Pancreas (tissue), 10 donors: ENCODE measurements at regions not wholly inside any gene's neighbourhood (a gene's known extent, or its start where the extent isn't known, plus 50 kb on each side); places are given as distances from the start of the nearest gene placed in this dataset.

Experiments
- ATAC-seq, 4 donors: fragments of 200-7000 bp; cut with Tn5 transposase; one replicate each; pipeline versions ENCODE4 v1.8.0 to v1.9.1; 2020; ENCODE audit warnings: mild to moderate bottlenecking in 4 of 4, moderate library complexity in 4 of 4
- DNase-seq, 6 donors: peaks; one replicate each; pipeline ENCODE4 v3.0.0-alpha.2; 2020
- FAIRE-seq: peaks from 2 replicates; lab custom pipeline; 2012; peaks lifted over from hg19 to GRCh38; lab: Jason Lieb, UNC
- H3K27ac ChIP-seq, 4 donors: fragments of 200-600 bp; sonication (generic); 1 replicate in 3 of 4; 2 replicates in 1 of 4; pipeline versions ENCODE4 v1.5.0 to v1.8.0; 2020
- H3K27me3 ChIP-seq, 4 donors: fragments of 200-600 bp; one replicate each; pipeline ENCODE4 v1.8.0; 2021
- H3K36me3 ChIP-seq, 3 donors: fragments of 200-600 bp; sonication (generic) in 1 of 3; one replicate each; pipeline versions ENCODE4 v1.5.0 to v1.8.0; 2020 to 2021
- H3K4me1 ChIP-seq, 3 donors: fragments of 200-600 bp; one replicate each; pipeline ENCODE4 v1.8.0; 2021
- H3K4me3 ChIP-seq, 4 donors: fragments of 200-600 bp; sonication (generic) in 2 of 4; one replicate each; pipeline versions ENCODE4 v1.5.0 to v1.8.0; 2020 to 2021
- H3K9me3 ChIP-seq, 4 donors: fragments of 200-600 bp; one replicate each; pipeline ENCODE4 v1.8.0; 2021
- CTCF ChIP-seq, 4 donors: fragments of 200-600 bp; sonication (generic) in 3 of 4; IDR thresholded peaks; one replicate each; pipeline versions ENCODE4 v1.5.0 to v1.8.0; 2021; ENCODE audit warnings: antibody characterized with exemption in 4 of 4
- WGBS, 2 donors: extraction: QIAGEN DNeasy Blood & Tissue Kit; methylation state at CpG; one replicate each; pipeline ENCODE4 v1.1.7; 2013; 5-methylcytosine and 5-hydroxymethylcytosine counted together
- intact Hi-C, 3 donors: fragments of 100-400 bp; cut with DNase I; formaldehyde crosslinking; loops; one replicate each; pipeline versions ENCODE4 v1.11.1 to v1.14.2; 2022
- donor health status: healthy with polysubstance abuse.
- donor health status: DM: no; HTN: no; CAD: no; lungs with moderate emphysema.
- donor health status: DM: no; HTN: no; CAD: no.
- donor health status: control.
- donor health status: control.
- donor health status: Bipolar disorder and iron deficiency.
- donor health status: DM: yes; HTN: yes; CAD: no.
- donor health status: DM: no; HTN: no; CAD: no.
- donor health status: DM: no; HTN: no; CAD: no.
- donor health status: DM: yes; HTN: yes; CAD: no.

GRCh38 chr10:29734640-29734961 lies 99.8 kb upstream of the SVIL start:
- H3K4me1 ChIP-seq = peaks cover 0 to 12% (median 0%) of the 10 kb centered on the region in 3 donors
- H3K4me3 ChIP-seq = peak overlapping the region; percentile 78 to 92 (median 82)
- FAIRE-seq (no peak), ATAC-seq (no peak), DNase-seq (no peak)
- WGBS, 2 donors = 6 to 21% methylated on average over 10 of the region's 10 CpGs
- no peaks in the 10 kb centered on the region for H3K9me3 ChIP-seq
- no peaks in the 10 kb centered on the region for H3K27me3 ChIP-seq
- TF ChIP-seq CTCF (IDR thresholded peaks at IDR 0.05) = no peak
- H3K27ac ChIP-seq = peak overlapping the region; percentile 86 to 96 (median 96)
- intact Hi-C loops = loop anchor here in 1 of 3 donors (10.0 kb wide), 1 partner anchor 110 kb away; no protein-coding TSS in a partner anchor
- H3K36me3 ChIP-seq = no peaks in the 10 kb centered on the region

DNA sequence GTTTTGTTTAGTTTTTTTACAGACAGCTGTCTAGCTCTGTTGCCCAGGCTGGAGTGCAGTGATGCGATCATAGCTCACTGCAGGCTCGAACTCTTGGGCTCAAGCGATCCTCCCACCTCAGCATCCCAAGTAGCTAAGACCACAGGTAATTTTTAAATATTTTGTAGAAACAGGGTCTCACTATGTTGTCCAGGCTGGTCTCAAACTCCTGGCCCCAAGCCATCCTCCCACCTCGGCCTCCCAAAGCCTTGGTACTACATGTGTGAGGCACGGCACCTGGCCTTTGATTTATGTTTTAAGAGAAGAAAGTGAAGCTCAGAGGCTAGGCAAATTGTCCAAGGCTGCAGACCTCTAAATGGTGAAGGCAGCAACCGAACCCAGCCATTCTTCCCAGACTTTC lies 98.6 kb upstream of the SVIL start:
- DNase-seq (no peak), ATAC-seq (no peak), FAIRE-seq (no peak)
- intact Hi-C loops = loop anchor here in 1 of 3 donors (10.0 kb wide), 1 partner anchor 111 kb away; no protein-coding TSS in a partner anchor
- H3K9me3 ChIP-seq = no peaks in the 10 kb centered on the region
- H3K36me3 ChIP-seq = no peaks in the 10 kb centered on the region
- WGBS, 2 donors = 71 to 75% methylated on average over 6 of the region's 6 CpGs
- peaks cover 0 to 12% (median 0%) of the 10 kb centered on the region in 3 donors for H3K4me1 ChIP-seq
- no peaks in the 10 kb centered on the region for H3K27me3 ChIP-seq
- no peak for TF ChIP-seq CTCF (IDR thresholded peaks at IDR 0.05)
- no peak overlapping the region for H3K27ac ChIP-seq
- H3K4me3 ChIP-seq = no peak overlapping the region

DNA sequence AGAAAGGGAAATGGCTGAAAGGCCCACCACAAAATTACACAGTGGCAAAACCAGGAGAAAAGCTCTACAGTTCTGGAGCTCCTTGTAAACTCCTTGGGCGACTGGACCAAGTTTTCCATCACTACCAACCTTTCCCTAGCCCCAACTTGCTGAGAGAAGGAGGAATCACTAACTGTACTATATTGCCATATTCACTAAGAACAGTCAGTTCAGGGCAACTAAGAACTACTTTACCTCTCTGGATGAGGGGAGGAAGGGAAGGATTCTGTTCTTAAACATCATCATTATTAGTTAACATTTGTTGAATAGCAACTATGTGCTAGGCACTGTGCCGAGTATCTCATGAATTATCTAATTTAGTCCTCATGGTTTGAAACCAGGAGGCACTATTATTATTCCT lies 98.1 kb upstream of the SVIL start:
- Histone ChIP-seq H3K36me3 (no peaks in the 10 kb centered on the region), H3K27ac (no peak overlapping the region), H3K27me3 (no peaks in the 10 kb centered on the region), H3K4me1 (peaks cover 0 to 12% (median 0%) of the 10 kb centered on the region in 3 donors), H3K4me3 (no peak overlapping the region), H3K9me3 (no peaks in the 10 kb centered on the region)
- TF ChIP-seq CTCF (IDR thresholded peaks at IDR 0.05) = no peak
- ATAC-seq (no peak), FAIRE-seq (no peak), DNase-seq (no peak)
- 87 to 92% methylated on average over 2 of the region's 2 CpGs for WGBS, 2 donors
- intact Hi-C loops = loop anchor here in 1 of 3 donors (10.0 kb wide), 1 partner anchor 112 kb away; no protein-coding TSS in a partner anchor

- intact Hi-C loops = loop anchor here in 1 of 3 donors (10.0 kb wide), 1 partner anchor 113 kb away; no protein-coding TSS in a partner anchor
- Histone ChIP-seq H3K27ac (no peak overlapping the region), H3K9me3 (no peaks in the 10 kb centered on the region), H3K36me3 (no peaks in the 10 kb centered on the region), H3K4me3 (no peak overlapping the region), H3K27me3 (no peaks in the 10 kb centered on the region), H3K4me1 (peaks cover 0 to 12% (median 0%) of the 10 kb centered on the region in 3 donors)
- DNase-seq = no peak
- TF ChIP-seq CTCF (IDR thresholded peaks at IDR 0.05) = no peak
- no peak for ATAC-seq
- 86 to 90% methylated on average over 12 of the region's 12 CpGs for WGBS, 2 donors
- FAIRE-seq = no peak
Observed at GRCh38 chr10:29731760-29732159, 97.0 kb upstream of the SVIL start.

GRCh38 chr10:29730969-29731368 lies 96.2 kb upstream of the SVIL start:
- Histone ChIP-seq H3K9me3 (no peaks in the 10 kb centered on the region), H3K4me3 (no peak overlapping the region), H3K27me3 (no peaks in the 10 kb centered on the region), H3K4me1 (peaks cover 0 to 12% (median 0%) of the 10 kb centered on the region in 3 donors), H3K36me3 (no peaks in the 10 kb centered on the region), H3K27ac (no peak overlapping the region)
- FAIRE-seq = peak; percentile 13
- TF ChIP-seq CTCF (IDR thresholded peaks at IDR 0.05) = no peak
- DNase-seq = no peak
- ATAC-seq = no peak
- intact Hi-C loops = loop anchor here in 1 of 3 donors (10.0 kb wide), 1 partner anchor 114 kb away; no protein-coding TSS in a partner anchor
- 89 to 90% methylated on average over 6 of the region's 6 CpGs for WGBS, 2 donors
